ENCODE measurements at regions not wholly inside any gene's neighbourhood (a gene's known extent, or its start where the extent isn't known, plus 50 kb on each side); places are given as distances from the start of the nearest gene placed in this dataset.

GRCh38 chr21:21851657-21852056, 853.4 kb downstream of the NCAM2 start:
- FAIRE-seq (no peak), ATAC-seq (no peak), DNase-seq (ENCODE audit: low read depth in 1 of 2, low spot score in 1 of 2) (no peak)
- CTCF ChIA-PET: no interaction called here
- Histone ChIP-seq H3K4me2 (no peak overlapping the region), H3K4me3 (no peak overlapping the region), H3K4me1 (no peaks in the 10 kb centered on the region), H3K27ac (no peak overlapping the region), H3K9me3 (no peaks in the 10 kb centered on the region)
- no peak for TF ChIP-seq BHLHE40 (IDR thresholded peaks at IDR 0.05; ENCODE audit: low read depth, low read length)
- TF ChIP-seq FOXS1 (CRISPR knock-in tag; IDR thresholded peaks at IDR 0.05): no peak
- TF ChIP-seq KDM5A (IDR thresholded peaks at IDR 0.05): no peak
- TF ChIP-seq JUNB (IDR thresholded peaks at IDR 0.05): no peak
- TF ChIP-seq HMGXB4 (CRISPR knock-in tag; IDR thresholded peaks at IDR 0.05; ENCODE audit: borderline replicate concordance): no peak
- no peak for TF ChIP-seq POLR2AphosphoS2 (conservative IDR thresholded peaks at IDR 0.05; ENCODE audit: low read length)
- no peak for TF ChIP-seq ZSCAN20 (CRISPR knock-in tag; IDR thresholded peaks at IDR 0.05)
- no peak for TF ChIP-seq CTCF (IDR thresholded peaks at IDR 0.05)
- TF ChIP-seq TFCP2L1 (CRISPR knock-in tag; IDR thresholded peaks at IDR 0.05): no peak
- TF ChIP-seq REST (IDR thresholded peaks at IDR 0.05): no peak
- TF ChIP-seq BCL3 (IDR thresholded peaks at IDR 0.05): no peak
- 8% methylated on average over 3 of the region's 3 CpGs for WGBS (ENCODE audit: missing lambda C conversion rate)
- POLR2A ChIA-PET: no interaction called here

- Histone ChIP-seq H3K9me3 (no peaks in the 10 kb centered on the region), H3K4me1 (no peaks in the 10 kb centered on the region), H3K27ac (no peak overlapping the region), H3K4me3 (no peak overlapping the region), H3K4me2 (no peak overlapping the region)
- ChIA-PET CTCF (no interaction called here), POLR2A (no interaction called here)
- 27% methylated on average over 3 of the region's 3 CpGs for WGBS (ENCODE audit: missing lambda C conversion rate)
- ATAC-seq: no peak
- no peak for DNase-seq (ENCODE audit: low read depth in 1 of 2, low spot score in 1 of 2)
- no peak for FAIRE-seq
- TF ChIP-seq ZFP36 (IDR thresholded peaks at IDR 0.05; ENCODE audit: borderline replicate concordance, partially characterized antibody): no peak
- no peak for TF ChIP-seq ATOH8 (CRISPR knock-in tag; IDR thresholded peaks at IDR 0.05; ENCODE audit: low read depth)
- TF ChIP-seq CBX2 (IDR thresholded peaks at IDR 0.05; ENCODE audit: borderline replicate concordance, low read depth): no peak
- TF ChIP-seq KDM5A (IDR thresholded peaks at IDR 0.05): no peak
- no peak for TF ChIP-seq MYC (IDR thresholded peaks at IDR 0.05; ENCODE audit: borderline replicate concordance, low read length)
- TF ChIP-seq RCOR1 (IDR thresholded peaks at IDR 0.05; ENCODE audit: low read depth, low read length): no peak
- no peak for TF ChIP-seq KDM1A (IDR thresholded peaks at IDR 0.05; ENCODE audit: low read depth)
- no peak for TF ChIP-seq CHD4 (IDR thresholded peaks at IDR 0.05; ENCODE audit: borderline replicate concordance)
- TF ChIP-seq RFX5 (IDR thresholded peaks at IDR 0.05): no peak
- no peak for TF ChIP-seq EHF (CRISPR knock-in tag; IDR thresholded peaks at IDR 0.05)
- TF ChIP-seq NPAS2 (CRISPR knock-in tag; IDR thresholded peaks at IDR 0.05; ENCODE audit: borderline replicate concordance): no peak
- no peak for TF ChIP-seq E2F6 (IDR thresholded peaks at IDR 0.05; ENCODE audit: borderline replicate concordance, low read depth)
- TF ChIP-seq EP300 (IDR thresholded peaks at IDR 0.05): no peak
- no peak for TF ChIP-seq NR3C1 (IDR thresholded peaks at IDR 0.05)
- TF ChIP-seq PHF8 (IDR thresholded peaks at IDR 0.05; ENCODE audit: borderline replicate concordance, low read depth): no peak
- no peak for TF ChIP-seq BCL3 (IDR thresholded peaks at IDR 0.05)
Observed at GRCh38 chr21:21858502-21859334, 860.5 kb downstream of the NCAM2 start.
